ENCODE measurements at regions not wholly inside any gene's neighbourhood (a gene's known extent, or its start where the extent isn't known, plus 50 kb on each side); places are given as distances from the start of the nearest gene placed in this dataset.

- in situ Hi-C loops (cut with MboI; ENCODE audit: low pct_unique_long_range_greater_than_20kb, low sequenced_read_pairs, unreplicated experiment), result no loop called here
- no peak for TF ChIP-seq CTCF (IDR thresholded peaks at IDR 0.05; ENCODE audit: extremely low read depth, insufficient read depth, missing control alignments)
- no peak for DNase-seq (ENCODE audit: low spot score)
Measured at GRCh38 chr4:45846016-45846415, 277.8 kb downstream of the GABRG1 start.

- TF ChIP-seq CTCF (IDR thresholded peaks at IDR 0.05; ENCODE audit: extremely low read depth, insufficient read depth, missing control alignments), result no peak
- DNase-seq (ENCODE audit: low spot score), result no peak
- in situ Hi-C loops (cut with MboI; ENCODE audit: low pct_unique_long_range_greater_than_20kb, low sequenced_read_pairs, unreplicated experiment), result no loop called here
Measured at GRCh38 chr4:45841791-45842190, 282.1 kb downstream of the GABRG1 start.

- in situ Hi-C loops (cut with MboI; ENCODE audit: low pct_unique_long_range_greater_than_20kb, low sequenced_read_pairs, unreplicated experiment), result no loop called here
- TF ChIP-seq CTCF (IDR thresholded peaks at IDR 0.05; ENCODE audit: extremely low read depth, insufficient read depth, missing control alignments), result no peak
- no peak for DNase-seq (ENCODE audit: low spot score)
Measured at GRCh38 chr4:45831692-45832091, 292.2 kb downstream of the GABRG1 start.

GRCh38 chr4:45803994-45804393, 319.9 kb downstream of the GABRG1 start:
- in situ Hi-C loops (cut with MboI; ENCODE audit: low pct_unique_long_range_greater_than_20kb, low sequenced_read_pairs, unreplicated experiment), result no loop called here
- no peak for TF ChIP-seq CTCF (IDR thresholded peaks at IDR 0.05; ENCODE audit: extremely low read depth, insufficient read depth, missing control alignments)
- no peak for DNase-seq (ENCODE audit: low spot score)

- in situ Hi-C loops (cut with MboI; ENCODE audit: low pct_unique_long_range_greater_than_20kb, low sequenced_read_pairs, unreplicated experiment), result no loop called here
- no peak for DNase-seq (ENCODE audit: low spot score)
- no peak for TF ChIP-seq CTCF (IDR thresholded peaks at IDR 0.05; ENCODE audit: extremely low read depth, insufficient read depth, missing control alignments)
Measured at GRCh38 chr4:45795135-45795534, 328.7 kb downstream of the GABRG1 start.

GRCh38 chr4:45778514-45778913, 345.3 kb downstream of the GABRG1 start:
- DNase-seq (ENCODE audit: low spot score), result no peak
- no peak for TF ChIP-seq CTCF (IDR thresholded peaks at IDR 0.05; ENCODE audit: extremely low read depth, insufficient read depth, missing control alignments)
- in situ Hi-C loops (cut with MboI; ENCODE audit: low pct_unique_long_range_greater_than_20kb, low sequenced_read_pairs, unreplicated experiment), result no loop called here

- DNase-seq (ENCODE audit: low spot score), result no peak
- TF ChIP-seq CTCF (IDR thresholded peaks at IDR 0.05; ENCODE audit: extremely low read depth, insufficient read depth, missing control alignments), result no peak
- in situ Hi-C loops (cut with MboI; ENCODE audit: low pct_unique_long_range_greater_than_20kb, low sequenced_read_pairs, unreplicated experiment), result no loop called here
Measured at GRCh38 chr4:45776146-45776545, 347.7 kb downstream of the GABRG1 start.

Data from GM13977 (cell line).